ENCODE measurements at regions not wholly inside any gene's neighbourhood (a gene's known extent, or its start where the extent isn't known, plus 50 kb on each side); places are given as distances from the start of the nearest gene placed in this dataset.

DNA sequence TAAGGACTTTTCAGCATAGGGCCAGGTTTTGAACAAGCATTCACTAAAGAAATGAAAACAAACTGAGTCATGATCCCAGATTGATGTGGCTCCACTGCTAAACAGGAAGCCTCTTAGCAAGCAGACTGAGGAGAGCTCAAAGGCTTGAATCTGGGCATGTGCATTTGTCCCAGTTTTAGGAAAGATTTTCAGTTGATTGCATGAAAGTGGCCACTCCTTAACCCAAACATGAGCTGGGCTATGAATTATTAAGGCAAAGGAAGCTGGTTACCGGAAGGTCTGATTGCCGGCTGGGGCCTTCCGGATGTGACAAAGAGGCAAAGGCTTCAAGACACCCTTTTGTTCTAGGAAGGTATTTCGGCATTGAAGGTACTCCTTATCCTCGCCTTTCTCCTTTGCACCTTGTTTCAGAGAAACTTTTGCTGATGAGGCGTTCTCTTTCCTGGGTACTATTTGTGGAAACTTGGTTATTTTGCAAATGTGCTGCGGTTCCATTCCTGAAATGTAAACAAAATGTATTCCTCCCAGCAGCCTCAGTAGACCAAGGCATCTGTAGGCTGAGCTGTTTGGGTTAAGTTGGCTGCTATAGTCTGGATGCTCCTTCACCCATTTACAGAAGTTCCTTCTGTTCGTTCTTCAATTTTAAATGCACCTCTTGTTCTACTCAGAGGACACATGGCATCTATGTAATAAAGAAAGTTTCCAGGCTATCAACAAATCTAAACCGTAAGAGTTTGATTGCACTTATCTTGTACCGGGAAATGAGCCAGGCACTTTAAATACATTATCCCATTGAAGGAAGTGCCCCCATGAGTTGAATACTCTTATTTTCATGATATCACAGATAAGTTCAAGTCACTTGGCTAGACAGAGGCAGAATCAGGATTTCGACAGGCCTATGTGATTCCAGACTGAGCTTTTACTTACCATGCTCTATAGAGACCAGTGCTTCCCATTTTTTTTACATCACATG lies 115.6 kb upstream of the METAP2 start:
- H3K27ac ChIP-seq (ENCODE audit: extremely low read depth, low read depth, low read length): no peak overlapping the region
- POLR2A ChIA-PET: no interaction called here
- no peaks in the 10 kb centered on the region for H3K9me3 ChIP-seq (ENCODE audit: control insufficient read depth, insufficient read depth, low read depth, low read length)
- 0 out of 2 replicates have a peak, but pooled peaks cover 2% of the 10 kb centered on the region for H3K4me1 ChIP-seq (ENCODE audit: control insufficient read depth, insufficient read depth, low read length)
- no peaks in the 10 kb centered on the region for H3K36me3 ChIP-seq (ENCODE audit: control insufficient read depth in 2 of 2, insufficient read depth in 1 of 2, low read length in 2 of 2)
- H3K4me3 ChIP-seq (ENCODE audit: low read depth, low read length): no peak overlapping the region
- TF ChIP-seq ZNF677 (tag by site-specific recombination; IDR thresholded peaks at IDR 0.05): no peak
- TF ChIP-seq, protein P1, sequence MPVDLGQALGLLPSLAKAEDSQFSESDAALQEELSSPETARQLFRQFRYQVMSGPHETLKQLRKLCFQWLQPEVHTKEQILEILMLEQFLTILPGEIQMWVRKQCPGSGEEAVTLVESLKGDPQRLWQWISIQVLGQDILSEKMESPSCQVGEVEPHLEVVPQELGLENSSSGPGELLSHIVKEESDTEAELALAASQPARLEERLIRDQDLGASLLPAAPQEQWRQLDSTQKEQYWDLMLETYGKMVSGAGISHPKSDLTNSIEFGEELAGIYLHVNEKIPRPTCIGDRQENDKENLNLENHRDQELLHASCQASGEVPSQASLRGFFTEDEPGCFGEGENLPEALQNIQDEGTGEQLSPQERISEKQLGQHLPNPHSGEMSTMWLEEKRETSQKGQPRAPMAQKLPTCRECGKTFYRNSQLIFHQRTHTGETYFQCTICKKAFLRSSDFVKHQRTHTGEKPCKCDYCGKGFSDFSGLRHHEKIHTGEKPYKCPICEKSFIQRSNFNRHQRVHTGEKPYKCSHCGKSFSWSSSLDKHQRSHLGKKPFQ (tag by site-specific recombination; IDR thresholded peaks at IDR 0.05): no peak
- no peak for TF ChIP-seq ZFHX2 (tag by site-specific recombination; conservative IDR thresholded peaks at IDR 0.05)
- TF ChIP-seq, protein P2, sequence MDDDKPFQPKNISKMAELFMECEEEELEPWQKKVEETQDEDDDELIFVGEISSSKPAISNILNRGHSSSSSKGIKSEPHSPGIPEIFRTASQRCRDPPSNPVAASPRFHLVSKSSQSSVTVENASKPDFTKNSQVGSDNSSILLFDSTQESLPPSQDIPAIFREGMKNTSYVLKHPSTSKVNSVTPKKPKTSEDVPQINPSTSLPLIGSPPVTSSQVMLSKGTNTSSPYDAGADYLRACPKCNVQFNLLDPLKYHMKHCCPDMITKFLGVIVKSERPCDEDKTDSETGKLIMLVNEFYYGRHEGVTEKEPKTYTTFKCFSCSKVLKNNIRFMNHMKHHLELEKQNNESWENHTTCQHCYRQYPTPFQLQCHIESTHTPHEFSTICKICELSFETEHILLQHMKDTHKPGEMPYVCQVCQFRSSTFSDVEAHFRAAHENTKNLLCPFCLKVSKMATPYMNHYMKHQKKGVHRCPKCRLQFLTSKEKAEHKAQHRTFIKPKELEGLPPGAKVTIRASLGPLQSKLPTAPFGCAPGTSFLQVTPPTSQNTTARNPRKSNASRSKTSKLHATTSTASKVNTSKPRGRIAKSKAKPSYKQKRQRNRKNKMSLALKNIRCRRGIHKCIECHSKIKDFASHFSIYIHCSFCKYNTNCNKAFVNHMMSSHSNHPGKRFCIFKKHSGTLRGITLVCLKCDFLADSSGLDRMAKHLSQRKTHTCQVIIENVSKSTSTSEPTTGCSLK (tag by site-specific recombination; IDR thresholded peaks at IDR 0.05): no peak
- CTCF ChIA-PET: interaction anchor here (1.2 kb wide), 1 partner anchor 349 kb away, joined by 3 read pairs; no protein-coding TSS in a partner anchor

DNA sequence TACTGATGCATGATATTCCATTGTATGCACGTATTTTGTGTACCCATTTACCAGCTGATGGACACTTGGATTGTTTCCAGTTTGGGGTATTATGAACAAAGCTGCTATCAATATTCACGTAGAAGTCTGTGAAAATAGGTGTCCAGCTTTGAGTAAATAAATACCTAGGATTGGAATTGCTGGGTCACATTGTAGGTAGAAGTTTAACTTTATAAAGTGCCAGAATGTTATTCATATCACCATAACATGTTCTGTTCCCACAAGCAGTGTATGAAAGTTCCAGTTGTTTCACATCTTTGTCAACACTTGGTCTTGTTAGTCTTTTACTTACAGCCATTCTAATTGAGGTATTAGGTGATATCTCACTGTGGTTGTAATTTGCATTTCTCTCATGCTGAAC lies 108.0 kb upstream of the METAP2 start:
- Histone ChIP-seq H3K9me3 (ENCODE audit: control insufficient read depth, insufficient read depth, low read depth, low read length) (no peaks in the 10 kb centered on the region), H3K27ac (ENCODE audit: extremely low read depth, low read depth, low read length) (no peak overlapping the region), H3K36me3 (ENCODE audit: control insufficient read depth in 2 of 2, insufficient read depth in 1 of 2, low read length in 2 of 2) (no peaks in the 10 kb centered on the region), H3K4me1 (ENCODE audit: control insufficient read depth, insufficient read depth, low read length) (no peaks in the 10 kb centered on the region), H3K4me3 (ENCODE audit: low read depth, low read length) (no peak overlapping the region)
- TF ChIP-seq KLF9 (tag by site-specific recombination; IDR thresholded peaks at IDR 0.05; ENCODE audit: low read depth) (no peak), ZNF146 (tag by site-specific recombination; IDR thresholded peaks at IDR 0.05) (no peak), ZBTB17 (tag by site-specific recombination; IDR thresholded peaks at IDR 0.05) (no peak), ZNF843 (tag by site-specific recombination; IDR thresholded peaks at IDR 0.05) (no peak), ZNF391 (tag by site-specific recombination; IDR thresholded peaks at IDR 0.05; ENCODE audit: borderline replicate concordance, low read depth) (no peak), ZNF510 (tag by site-specific recombination; IDR thresholded peaks at IDR 0.05; ENCODE audit: insufficient replicate concordance) (no peak), ZNF830 (tag by site-specific recombination; IDR thresholded peaks at IDR 0.05; ENCODE audit: low read depth) (no peak)
- TF ChIP-seq, protein P3, sequence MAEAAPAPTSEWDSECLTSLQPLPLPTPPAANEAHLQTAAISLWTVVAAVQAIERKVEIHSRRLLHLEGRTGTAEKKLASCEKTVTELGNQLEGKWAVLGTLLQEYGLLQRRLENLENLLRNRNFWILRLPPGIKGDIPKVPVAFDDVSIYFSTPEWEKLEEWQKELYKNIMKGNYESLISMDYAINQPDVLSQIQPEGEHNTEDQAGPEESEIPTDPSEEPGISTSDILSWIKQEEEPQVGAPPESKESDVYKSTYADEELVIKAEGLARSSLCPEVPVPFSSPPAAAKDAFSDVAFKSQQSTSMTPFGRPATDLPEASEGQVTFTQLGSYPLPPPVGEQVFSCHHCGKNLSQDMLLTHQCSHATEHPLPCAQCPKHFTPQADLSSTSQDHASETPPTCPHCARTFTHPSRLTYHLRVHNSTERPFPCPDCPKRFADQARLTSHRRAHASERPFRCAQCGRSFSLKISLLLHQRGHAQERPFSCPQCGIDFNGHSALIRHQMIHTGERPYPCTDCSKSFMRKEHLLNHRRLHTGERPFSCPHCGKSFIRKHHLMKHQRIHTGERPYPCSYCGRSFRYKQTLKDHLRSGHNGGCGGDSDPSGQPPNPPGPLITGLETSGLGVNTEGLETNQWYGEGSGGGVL (tag by site-specific recombination; IDR thresholded peaks at IDR 0.05): no peak
- TF ChIP-seq, protein P4, sequence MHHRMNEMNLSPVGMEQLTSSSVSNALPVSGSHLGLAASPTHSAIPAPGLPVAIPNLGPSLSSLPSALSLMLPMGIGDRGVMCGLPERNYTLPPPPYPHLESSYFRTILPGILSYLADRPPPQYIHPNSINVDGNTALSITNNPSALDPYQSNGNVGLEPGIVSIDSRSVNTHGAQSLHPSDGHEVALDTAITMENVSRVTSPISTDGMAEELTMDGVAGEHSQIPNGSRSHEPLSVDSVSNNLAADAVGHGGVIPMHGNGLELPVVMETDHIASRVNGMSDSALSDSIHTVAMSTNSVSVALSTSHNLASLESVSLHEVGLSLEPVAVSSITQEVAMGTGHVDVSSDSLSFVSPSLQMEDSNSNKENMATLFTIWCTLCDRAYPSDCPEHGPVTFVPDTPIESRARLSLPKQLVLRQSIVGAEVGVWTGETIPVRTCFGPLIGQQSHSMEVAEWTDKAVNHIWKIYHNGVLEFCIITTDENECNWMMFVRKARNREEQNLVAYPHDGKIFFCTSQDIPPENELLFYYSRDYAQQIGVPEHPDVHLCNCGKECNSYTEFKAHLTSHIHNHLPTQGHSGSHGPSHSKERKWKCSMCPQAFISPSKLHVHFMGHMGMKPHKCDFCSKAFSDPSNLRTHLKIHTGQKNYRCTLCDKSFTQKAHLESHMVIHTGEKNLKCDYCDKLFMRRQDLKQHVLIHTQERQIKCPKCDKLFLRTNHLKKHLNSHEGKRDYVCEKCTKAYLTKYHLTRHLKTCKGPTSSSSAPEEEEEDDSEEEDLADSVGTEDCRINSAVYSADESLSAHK (tag by site-specific recombination; IDR thresholded peaks at IDR 0.05): no peak
- TF ChIP-seq, protein P5, sequence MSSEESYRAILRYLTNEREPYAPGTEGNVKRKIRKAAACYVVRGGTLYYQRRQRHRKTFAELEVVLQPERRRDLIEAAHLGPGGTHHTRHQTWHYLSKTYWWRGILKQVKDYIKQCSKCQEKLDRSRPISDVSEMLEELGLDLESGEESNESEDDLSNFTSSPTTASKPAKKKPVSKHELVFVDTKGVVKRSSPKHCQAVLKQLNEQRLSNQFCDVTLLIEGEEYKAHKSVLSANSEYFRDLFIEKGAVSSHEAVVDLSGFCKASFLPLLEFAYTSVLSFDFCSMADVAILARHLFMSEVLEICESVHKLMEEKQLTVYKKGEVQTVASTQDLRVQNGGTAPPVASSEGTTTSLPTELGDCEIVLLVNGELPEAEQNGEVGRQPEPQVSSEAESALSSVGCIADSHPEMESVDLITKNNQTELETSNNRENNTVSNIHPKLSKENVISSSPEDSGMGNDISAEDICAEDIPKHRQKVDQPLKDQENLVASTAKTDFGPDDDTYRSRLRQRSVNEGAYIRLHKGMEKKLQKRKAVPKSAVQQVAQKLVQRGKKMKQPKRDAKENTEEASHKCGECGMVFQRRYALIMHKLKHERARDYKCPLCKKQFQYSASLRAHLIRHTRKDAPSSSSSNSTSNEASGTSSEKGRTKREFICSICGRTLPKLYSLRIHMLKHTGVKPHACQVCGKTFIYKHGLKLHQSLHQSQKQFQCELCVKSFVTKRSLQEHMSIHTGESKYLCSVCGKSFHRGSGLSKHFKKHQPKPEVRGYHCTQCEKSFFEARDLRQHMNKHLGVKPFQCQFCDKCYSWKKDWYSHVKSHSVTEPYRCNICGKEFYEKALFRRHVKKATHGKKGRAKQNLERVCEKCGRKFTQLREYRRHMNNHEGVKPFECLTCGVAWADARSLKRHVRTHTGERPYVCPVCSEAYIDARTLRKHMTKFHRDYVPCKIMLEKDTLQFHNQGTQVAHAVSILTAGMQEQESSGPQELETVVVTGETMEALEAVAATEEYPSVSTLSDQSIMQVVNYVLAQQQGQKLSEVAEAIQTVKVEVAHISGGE (tag by site-specific recombination; conservative IDR thresholded peaks at IDR 0.05; ENCODE audit: low read depth): no peak
- TF ChIP-seq, protein P6, sequence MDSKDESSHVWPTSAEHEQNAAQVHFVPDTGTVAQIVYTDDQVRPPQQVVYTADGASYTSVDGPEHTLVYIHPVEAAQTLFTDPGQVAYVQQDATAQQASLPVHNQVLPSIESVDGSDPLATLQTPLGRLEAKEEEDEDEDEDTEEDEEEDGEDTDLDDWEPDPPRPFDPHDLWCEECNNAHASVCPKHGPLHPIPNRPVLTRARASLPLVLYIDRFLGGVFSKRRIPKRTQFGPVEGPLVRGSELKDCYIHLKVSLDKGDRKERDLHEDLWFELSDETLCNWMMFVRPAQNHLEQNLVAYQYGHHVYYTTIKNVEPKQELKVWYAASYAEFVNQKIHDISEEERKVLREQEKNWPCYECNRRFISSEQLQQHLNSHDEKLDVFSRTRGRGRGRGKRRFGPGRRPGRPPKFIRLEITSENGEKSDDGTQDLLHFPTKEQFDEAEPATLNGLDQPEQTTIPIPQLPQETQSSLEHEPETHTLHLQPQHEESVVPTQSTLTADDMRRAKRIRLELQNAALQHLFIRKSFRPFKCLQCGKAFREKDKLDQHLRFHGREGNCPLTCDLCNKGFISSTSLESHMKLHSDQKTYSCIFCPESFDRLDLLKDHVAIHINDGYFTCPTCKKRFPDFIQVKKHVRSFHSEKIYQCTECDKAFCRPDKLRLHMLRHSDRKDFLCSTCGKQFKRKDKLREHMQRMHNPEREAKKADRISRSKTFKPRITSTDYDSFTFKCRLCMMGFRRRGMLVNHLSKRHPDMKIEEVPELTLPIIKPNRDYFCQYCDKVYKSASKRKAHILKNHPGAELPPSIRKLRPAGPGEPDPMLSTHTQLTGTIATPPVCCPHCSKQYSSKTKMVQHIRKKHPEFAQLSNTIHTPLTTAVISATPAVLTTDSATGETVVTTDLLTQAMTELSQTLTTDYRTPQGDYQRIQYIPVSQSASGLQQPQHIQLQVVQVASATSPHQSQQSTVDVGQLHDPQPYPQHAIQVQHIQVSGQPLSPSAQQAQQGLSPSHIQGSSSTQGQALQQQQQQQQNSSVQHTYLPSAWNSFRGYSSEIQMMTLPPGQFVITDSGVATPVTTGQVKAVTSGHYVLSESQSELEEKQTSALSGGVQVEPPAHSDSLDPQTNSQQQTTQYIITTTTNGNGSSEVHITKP (tag by site-specific recombination; IDR thresholded peaks at IDR 0.05): no peak
- ChIA-PET CTCF (interaction anchor here (0.7 to 0.9 kb wide), 2 partner anchors 31 to 49 kb away, joined by 3 read pairs; no protein-coding TSS in a partner anchor), POLR2A (no interaction called here)

All from HEK293 (cell line).